ENCODE measurements at regions not wholly inside any gene's neighbourhood (a gene's known extent, or its start where the extent isn't known, plus 50 kb on each side); places are given as distances from the start of the nearest gene placed in this dataset.

DNA sequence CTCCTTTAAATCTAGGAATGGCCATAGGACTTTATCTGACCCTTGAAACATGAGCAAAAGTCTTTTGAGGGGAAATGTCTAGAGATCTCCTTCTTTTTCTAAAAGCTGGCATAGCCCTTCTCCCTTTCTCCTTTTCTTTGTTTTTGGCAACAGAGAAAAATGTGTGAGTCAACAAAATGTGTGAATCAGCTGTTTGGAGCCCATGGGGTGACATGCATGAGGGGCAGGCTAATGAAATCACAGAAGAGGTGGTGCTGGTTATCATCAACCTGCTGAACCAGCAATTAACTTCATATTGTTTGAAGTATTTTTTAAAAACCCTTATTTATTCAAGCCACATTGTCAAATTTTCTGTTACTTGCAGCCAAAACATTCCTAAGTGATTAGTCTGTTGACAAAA lies 132.3 kb downstream of the CCDC59 start:
- TF ChIP-seq, protein P1, sequence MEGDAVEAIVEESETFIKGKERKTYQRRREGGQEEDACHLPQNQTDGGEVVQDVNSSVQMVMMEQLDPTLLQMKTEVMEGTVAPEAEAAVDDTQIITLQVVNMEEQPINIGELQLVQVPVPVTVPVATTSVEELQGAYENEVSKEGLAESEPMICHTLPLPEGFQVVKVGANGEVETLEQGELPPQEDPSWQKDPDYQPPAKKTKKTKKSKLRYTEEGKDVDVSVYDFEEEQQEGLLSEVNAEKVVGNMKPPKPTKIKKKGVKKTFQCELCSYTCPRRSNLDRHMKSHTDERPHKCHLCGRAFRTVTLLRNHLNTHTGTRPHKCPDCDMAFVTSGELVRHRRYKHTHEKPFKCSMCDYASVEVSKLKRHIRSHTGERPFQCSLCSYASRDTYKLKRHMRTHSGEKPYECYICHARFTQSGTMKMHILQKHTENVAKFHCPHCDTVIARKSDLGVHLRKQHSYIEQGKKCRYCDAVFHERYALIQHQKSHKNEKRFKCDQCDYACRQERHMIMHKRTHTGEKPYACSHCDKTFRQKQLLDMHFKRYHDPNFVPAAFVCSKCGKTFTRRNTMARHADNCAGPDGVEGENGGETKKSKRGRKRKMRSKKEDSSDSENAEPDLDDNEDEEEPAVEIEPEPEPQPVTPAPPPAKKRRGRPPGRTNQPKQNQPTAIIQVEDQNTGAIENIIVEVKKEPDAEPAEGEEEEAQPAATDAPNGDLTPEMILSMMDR (IDR thresholded peaks at IDR 0.05; ENCODE audit: insufficient read depth, low read depth, low read length): no peak
- H3K4me3 ChIP-seq (ENCODE audit: low read depth, low read length): no peak overlapping the region
- DNase-seq (ENCODE audit: low read depth): no peak

DNA sequence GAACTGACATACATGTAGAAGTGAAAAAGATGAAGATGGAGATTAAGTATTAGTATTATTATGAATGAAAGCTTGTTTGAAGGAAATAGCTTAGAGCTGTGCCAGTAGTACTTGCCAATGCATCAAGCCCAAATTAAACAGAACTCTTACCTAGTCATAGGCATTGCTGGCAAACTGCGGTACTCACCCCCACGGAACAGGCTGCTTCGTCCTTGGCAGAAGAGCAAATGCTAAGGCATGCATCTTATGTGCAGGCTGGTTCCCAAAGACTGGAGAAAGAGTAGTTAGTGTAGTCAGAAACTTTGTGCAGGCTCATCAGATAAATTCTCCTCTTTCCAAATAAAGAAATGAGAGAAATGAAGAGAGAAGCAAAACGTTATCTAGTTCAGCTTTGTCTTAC lies 134.8 kb downstream of the CCDC59 start:
- no peak overlapping the region for H3K4me3 ChIP-seq (ENCODE audit: low read depth, low read length)
- TF ChIP-seq, protein P1 (IDR thresholded peaks at IDR 0.05; ENCODE audit: insufficient read depth, low read depth, low read length): no peak
- DNase-seq (ENCODE audit: low read depth): no peak

- DNase-seq (ENCODE audit: low read depth): no peak
Measured at GRCh38 chr12:82216475-82216874, 141.7 kb downstream of the CCDC59 start.

DNA sequence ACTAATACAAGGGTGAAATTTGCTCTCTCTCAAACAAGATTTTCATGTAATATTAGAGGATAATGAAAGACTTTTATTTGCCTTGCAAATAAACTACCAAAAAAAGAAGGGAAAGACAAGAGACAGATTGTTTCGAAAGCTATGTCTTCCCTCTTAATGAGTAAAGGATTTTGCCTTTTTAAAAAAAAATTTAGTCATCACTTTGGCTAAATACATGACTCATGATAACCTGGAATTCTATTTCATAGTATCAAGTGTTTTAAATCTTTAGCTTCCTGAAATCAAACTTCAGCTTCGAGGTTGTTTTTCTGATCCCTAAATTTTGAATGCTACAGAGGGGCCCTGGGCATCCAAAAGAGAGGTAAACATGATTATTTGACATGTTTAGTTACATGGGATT lies 144.4 kb downstream of the CCDC59 start:
- no peak for DNase-seq (ENCODE audit: low read depth)
- TF ChIP-seq, protein P1 (IDR thresholded peaks at IDR 0.05; ENCODE audit: insufficient read depth, low read depth, low read length): no peak
- no peak overlapping the region for H3K4me3 ChIP-seq (ENCODE audit: low read depth, low read length)

More at GRCh38 chr12:82216475-82216874, 141.7 kb downstream of the CCDC59 start:
- TF ChIP-seq, protein P1 (IDR thresholded peaks at IDR 0.05; ENCODE audit: insufficient read depth, low read depth, low read length): no peak
- H3K4me3 ChIP-seq (ENCODE audit: low read depth, low read length): no peak overlapping the region

- H3K4me3 ChIP-seq (ENCODE audit: low read depth, low read length): no peak overlapping the region
- DNase-seq (ENCODE audit: low read depth): no peak
- TF ChIP-seq, protein P1 (IDR thresholded peaks at IDR 0.05; ENCODE audit: insufficient read depth, low read depth, low read length): no peak
Measured at GRCh38 chr12:82210882-82211281, 147.3 kb downstream of the CCDC59 start.

GRCh38 chr12:82209533-82209932 lies 148.7 kb downstream of the CCDC59 start:
- H3K4me3 ChIP-seq (ENCODE audit: low read depth, low read length): no peak overlapping the region
- DNase-seq (ENCODE audit: low read depth): no peak
- TF ChIP-seq, protein P1 (IDR thresholded peaks at IDR 0.05; ENCODE audit: insufficient read depth, low read depth, low read length): no peak

DNA sequence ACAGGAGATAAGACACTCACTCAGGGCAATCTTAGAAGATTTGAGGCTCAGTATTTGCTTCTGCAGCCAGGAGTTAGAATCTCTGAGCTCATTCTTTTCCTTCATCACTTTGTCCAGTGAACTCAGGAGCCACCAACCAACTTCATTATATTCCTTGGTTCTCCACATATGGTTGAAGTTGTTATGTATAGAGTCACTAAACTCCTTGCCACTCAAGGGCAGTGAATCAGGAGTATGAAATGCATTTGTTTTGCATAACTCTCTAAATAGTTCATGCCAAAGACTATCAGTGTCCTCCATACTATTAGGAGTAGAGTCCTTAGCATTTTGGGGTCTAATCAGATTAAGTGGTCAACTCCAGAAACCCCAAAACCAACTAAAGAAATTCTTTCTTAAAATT lies 150.6 kb downstream of the CCDC59 start:
- TF ChIP-seq, protein P1 (IDR thresholded peaks at IDR 0.05; ENCODE audit: insufficient read depth, low read depth, low read length): no peak
- H3K4me3 ChIP-seq (ENCODE audit: low read depth, low read length): no peak overlapping the region
- no peak for DNase-seq (ENCODE audit: low read depth)
